ENCODE measurements at regions not wholly inside any gene's neighbourhood (a gene's known extent, or its start where the extent isn't known, plus 50 kb on each side); places are given as distances from the start of the nearest gene placed in this dataset.

DNA sequence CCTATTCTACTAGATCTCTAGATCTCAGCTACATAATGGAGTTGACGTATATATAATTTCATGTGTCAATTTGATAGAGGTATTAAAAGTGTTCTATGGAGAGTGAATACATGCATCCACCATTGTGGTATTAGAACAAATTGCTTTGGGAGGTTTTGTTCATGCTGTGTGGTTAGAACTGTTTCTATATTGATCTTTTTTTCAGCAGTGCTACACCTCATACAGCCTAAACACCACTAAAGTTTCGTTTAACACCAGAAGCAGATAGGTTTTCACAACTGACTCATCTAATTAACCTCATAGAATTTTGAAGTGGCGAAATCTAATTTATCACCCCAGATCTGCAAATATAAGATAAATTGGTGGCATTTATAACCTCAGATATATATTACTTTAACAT is 269.4 kb upstream of the SEMA6A start:
- no peak for DNase-seq (ENCODE audit: low spot score)

DNA sequence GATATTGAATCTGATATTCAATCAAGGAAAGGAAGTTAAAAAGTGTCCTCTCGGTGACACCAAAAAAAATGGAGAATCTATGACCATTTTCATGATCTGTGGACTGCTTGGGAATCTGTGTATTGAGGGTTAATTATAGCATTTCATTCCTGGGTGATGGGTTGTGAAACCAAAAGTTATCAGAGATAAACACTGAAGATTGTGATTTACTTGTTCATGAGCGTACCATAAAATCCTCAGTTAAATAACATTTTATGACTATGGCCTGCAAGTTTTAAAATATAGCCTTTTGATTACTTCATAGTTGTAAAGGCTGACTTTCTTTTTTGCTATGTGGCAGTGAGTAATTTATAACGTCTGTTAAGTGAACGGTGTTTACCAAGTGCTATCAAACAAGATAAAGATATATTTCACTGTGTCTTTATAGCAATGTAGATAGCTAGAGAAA is 267.9 kb upstream of the SEMA6A start:
- DNase-seq (ENCODE audit: low spot score): no peak

DNA sequence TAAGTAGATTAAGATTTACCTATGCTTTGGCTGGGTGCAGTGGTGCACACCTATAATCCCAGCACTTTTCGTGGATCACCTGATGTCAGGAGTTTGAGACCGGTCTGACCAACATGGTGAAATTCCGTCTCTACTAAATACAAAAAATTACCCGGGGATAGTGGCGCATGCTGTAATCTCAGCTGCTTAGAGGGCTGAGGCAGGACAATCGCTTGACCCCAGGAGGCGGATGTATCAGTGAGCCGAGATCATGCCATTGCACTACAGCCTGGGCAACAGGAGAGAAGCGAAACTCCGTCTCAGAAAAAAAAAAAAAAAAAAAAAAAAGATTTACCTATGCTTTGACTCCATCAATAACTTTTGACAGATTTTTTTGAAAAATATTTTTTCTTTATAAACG is 267.1 kb upstream of the SEMA6A start:
- no peak for DNase-seq (ENCODE audit: low spot score)

DNA sequence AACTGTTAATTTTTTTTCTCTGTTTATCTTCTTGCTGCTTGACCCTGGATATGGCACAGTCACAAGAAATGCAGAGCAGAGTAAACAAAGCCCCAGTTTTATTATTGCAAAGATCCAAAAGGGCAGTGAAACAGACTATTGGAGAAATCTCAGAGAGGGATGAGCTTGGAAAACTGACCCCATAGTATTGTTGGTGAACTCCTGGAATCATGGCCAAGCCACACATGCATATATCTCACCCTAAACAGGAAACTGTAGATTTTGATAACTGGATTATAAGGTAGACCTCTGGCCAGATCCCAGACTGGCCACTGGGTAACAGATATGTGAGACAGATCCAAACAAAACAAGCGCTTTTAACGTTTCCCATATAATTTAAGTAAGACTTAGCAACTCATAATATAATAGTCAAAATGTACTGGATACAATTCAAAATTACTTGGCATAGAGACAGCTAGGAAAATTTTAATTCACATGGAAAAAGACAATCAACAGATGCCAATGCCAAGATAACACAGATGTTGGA is 263.5 kb upstream of the SEMA6A start:
- DNase-seq (ENCODE audit: low spot score): no peak

DNA sequence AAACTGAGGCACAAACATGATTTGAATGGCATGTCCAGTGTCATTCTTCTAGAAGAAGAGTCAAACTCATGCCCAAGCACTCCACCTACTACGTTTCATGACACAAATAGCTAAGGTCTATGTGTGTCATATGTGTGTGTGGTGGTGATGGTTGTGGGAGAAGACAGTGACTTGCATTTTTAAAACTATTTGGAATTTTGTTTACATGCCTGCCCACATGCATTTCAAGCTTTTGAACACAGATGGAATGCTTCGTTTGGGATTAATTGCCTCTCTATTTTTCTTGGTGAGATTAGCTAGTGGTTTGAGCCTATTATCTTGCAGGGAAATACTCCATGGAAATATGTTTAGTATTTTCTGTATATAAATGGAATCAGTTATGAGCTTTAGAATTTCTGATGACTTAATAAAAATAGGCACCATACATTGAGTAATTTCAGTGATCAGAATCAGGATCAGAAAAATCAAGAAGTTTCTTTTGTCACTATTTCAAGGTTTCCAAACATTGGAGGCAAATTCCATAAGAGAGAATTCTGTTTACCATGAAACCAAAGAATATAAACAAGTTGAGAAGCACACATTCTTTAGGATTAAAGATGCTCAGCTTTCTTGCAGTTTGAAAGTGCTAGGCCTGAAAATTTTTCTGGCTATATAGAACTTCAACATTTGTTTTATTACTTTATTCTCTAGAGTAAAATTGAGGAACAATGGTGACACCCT is 260.3 kb upstream of the SEMA6A start:
- DNase-seq (ENCODE audit: low spot score): no peak

DNA sequence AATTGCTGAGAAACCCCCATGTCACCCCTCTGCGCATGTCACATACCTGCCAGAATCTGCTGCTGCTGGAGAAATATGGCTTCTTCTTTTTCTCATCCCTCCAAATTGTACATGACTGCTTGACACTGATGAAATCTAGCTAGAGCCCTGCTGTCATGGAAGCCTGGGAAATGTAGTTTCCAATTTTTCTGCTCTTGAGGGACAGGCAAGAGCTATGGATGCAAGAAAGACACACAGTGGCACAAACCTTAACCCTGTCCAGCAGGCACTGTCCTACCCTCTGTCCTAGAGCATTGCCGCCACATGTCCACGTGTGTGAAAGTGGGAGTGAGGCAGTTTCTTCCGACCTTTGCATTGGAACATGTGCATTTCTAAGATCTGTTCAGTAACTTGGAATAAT is 255.5 kb upstream of the SEMA6A start:
- no peak for DNase-seq (ENCODE audit: low spot score)

DNA sequence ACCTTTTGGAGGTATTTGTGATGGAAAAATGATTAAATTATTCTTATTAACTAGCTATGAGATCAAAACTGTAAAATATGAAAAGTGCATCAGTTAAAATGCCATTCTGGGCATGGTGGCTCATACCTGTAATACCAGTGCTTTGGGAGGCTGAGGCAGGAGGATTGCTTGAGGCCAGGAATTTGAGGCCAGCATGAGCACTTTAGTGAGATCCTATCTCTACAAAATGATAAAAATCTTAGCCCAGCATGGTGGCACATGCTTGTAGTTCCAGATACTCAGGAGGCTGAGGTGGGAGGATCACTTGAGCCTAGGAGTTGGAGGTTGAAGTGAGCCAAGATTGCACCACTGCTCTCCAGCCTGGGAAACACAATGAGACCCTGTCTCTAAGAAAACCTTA is 252.5 kb upstream of the SEMA6A start:
- DNase-seq (ENCODE audit: low spot score): no peak

DNA sequence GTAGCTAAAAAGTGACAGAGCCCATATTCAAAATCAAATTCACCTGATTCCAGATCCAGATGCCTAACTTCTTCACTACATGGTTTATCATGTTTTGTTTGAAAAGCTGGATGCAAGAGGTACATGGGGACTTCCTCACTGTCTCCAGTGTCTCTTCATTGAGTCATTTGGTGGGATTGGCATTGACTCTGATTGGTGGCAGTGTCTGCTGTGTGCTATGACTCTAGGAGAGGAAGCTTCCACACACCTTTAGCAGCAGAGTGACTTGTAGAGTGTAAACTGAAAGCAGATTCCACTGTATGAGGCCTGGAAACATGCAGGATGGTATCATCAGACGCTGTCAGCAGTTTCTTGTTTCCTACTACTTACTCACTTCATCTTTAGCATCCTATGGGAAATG is 250.9 kb upstream of the SEMA6A start:
- DNase-seq (ENCODE audit: low spot score): no peak

DNA sequence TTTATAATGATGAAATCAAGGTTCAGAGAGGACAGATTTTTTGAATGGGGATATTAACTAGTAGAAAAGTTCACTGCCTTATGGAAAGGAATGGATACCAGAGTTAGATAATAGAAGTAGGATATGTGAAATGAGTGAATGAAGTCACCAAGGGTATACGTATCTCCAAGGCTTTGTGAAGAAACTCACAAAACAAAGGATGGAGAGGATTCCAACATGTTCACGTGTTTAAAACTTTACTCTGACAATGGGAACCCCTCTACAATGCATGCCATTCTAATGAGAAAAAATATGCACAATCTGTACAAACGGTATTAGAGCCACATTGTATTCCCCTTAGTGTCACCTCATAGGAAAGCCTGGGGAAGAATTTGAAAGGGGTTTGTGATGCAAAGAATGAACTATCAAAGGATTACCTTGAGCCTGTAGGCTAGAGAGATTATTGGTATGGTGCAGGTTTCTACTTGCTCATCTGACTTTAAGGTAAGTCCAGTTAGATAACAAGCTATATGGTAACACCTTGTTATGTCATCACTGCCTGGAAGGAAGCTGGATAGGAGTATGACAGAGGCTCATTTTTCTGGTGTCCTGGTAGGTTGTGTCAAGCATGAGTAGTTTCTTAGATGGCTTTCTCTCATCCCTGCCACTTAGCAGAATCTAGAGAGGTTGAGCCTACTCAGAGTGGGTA is 250.3 kb upstream of the SEMA6A start:
- DNase-seq (ENCODE audit: low spot score): no peak

DNA sequence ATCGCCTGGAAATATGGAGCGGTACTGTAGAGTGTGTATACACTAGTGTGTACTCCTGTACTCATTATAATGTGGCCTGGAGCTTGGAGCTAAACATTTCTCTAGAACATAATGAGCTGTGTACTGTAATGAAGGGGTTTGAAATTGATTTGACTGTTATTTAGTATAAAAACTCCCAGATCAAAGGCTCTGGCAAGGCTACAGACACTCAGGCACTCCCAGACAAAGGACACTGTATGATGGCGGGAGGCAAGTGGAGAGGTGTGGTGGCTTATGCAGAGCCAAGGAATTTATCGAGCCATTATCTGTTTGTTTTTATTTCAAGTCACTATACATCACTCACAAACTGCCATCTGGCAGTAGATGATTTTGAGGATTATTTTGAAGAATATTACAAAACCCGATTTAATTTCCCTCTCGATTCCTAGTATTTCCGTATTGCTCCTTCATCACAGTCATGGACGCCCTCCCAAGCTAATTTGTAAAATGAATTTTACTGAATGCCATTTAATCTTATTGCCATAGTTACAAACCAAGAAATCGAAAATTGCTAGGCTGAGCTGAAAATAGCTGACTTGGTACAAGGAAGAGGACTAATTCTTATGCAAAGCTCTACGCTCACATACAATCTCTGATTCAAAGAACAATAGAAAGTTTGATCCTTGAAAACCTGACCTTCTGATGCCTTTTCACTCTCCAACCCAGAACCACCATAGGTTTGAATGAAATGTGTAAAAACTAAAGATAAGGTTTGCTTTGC is 240.2 kb upstream of the SEMA6A start:
- DNase-seq (ENCODE audit: low spot score): no peak

DNA sequence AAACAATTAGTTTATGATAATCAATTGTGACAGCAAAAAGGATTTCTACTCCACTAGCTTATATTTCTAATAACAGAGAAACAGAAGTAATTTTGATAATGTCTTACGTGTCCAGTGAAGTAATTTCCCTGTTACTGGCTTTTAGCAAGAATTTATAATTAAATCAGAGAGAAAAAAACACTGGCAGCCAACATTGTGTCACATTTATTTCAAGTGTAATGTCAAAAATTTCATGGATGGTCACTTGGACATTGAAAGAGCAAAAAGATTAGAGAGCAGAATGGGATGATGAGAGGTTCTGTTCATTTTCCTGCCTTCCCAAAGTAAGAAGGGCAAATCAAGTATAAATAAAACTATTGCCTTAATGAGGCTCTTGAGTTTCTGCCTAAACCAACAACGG is 239.3 kb upstream of the SEMA6A start:
- DNase-seq (ENCODE audit: low spot score): no peak

DNA sequence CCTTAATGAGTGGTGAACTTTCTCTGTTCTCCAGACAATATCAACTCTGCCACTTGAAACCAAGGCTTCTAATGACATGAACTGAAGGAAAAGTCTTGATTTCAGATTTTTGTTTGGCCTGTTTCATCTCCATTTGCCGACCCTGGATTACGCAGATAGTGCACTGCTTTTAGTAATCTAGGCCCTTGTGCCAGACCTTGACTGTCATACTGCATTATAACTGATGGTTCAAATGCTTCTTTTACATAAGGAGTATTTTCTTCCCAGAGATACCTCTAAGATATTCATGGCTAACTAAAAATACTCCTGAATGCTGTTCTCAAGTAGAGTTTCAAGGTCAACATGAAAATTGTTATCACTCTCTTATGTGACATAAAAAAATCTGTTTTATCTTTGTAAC is 238.7 kb upstream of the SEMA6A start:
- DNase-seq (ENCODE audit: low spot score): no peak

DNA sequence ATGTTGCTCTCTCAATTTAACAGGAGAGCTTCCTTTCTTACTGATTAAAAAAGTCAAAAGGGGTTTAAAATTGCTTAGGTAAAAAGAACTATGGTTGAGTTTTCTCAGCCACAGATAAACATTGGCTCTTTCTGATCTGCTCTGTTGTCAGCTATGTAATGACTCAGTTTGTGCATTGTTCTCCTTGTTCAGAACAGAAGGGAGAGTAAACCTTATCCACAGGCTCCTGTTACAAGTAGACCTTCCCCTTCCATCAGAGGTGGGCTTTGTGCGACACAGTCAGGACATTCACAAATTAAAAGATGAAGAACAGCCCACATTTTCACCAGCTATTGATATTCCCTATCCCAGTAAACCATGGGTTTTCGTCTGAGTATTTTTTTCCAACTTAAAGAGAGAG is 236.3 kb upstream of the SEMA6A start:
- no peak for DNase-seq (ENCODE audit: low spot score)

DNA sequence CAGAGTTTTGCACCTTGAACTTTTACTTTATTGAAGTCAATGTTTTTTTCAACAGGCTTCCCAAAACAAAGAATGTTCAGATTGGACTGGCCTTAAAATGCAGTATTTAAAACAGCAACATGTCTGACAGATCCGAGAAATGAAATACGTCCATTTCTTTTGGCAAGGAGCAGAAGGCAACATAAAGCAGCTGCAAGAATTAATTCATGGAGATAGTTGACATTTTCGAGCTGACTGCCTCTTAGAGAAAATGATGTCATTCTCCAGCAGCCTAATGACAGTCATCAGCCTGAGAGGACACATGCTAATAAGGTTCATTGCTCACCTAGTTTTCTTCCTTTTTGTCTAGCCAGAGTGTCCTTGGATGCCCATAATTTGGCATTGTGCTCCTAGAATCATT is 232.2 kb upstream of the SEMA6A start:
- DNase-seq (ENCODE audit: low spot score): no peak

DNA sequence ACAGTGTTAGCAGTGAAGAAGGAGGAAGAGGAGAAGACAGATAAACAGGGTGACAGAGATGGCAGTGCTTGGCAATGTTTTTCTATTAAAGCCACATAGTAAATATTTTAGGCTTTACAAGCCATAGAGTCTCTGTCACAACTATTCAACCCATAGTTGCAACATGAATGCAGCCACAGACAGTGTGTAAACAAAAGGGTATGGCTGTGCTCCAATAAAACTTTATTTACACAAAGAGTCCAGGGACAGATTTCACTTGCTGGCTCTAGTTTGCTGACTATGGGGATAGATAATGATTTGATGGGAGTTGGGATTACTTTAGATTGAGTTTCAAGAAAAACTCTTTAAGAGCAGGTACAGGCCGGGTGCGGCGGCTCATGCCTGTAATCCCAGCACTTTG is 224.8 kb upstream of the SEMA6A start:
- no peak for DNase-seq (ENCODE audit: low spot score)

DNA sequence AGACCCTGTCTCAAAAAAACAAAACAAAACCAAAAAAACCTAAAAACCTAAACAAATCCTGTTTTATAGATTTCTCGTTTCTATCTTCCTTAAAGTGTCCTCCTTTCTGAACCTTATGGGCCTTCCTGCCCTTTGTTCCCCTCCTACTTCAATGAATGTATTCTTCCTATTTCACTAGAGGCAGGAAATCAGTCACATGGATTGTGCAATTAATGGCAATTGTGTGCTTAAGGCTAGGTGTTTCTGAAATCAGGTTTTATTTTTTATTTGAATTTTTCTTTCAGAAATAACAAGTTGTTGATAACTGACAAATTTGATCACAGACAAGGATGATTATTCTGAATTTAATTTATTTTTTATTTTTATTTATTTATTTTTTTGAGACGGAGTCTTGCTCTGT is 220.6 kb upstream of the SEMA6A start:
- DNase-seq (ENCODE audit: low spot score): no peak

DNA sequence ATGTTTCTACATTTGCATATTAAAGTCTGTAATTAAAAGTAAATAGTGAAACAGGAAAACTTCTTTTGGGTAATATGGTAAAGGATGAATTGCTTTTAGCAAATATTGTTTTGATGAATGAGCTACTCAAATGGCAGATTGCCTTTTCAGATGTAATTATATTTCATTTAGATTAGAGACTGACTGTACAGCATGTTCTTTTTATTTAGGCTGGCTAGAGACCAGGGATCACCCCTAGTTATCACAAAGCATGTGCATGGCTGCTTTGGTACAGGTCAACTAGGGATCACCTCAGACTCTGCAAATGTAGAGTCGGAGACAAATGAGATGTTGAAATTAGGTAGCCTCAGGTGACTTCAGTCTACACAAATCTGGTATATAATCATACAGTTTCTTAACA is 214.9 kb upstream of the SEMA6A start:
- DNase-seq (ENCODE audit: low spot score): no peak

DNA sequence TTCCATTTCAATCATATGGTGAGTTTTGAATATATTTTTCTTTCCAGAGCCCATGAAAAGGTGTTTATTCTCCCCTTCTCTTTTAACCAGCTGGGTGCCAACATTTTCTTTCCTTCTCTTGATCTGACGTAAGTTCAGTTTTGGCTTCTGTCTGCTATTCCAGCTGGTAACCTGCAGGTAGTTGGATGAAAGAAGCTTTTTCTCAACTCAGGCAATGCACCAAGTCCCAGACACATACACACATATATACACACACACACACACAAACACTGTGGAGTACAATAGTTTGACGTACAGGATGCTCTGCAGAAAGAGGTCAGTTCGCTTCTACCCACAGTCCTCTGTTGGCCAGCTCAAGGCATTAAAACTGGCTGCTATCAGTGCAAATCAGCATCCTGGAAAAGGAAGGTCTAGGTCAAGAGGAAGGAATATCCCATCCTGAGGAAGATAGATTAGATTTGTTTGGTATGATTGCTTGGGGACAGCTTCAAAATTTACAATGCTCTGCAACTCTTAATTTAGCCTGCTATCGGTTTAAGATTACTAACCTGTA is 214.3 kb upstream of the SEMA6A start:
- DNase-seq (ENCODE audit: low spot score): no peak

DNA sequence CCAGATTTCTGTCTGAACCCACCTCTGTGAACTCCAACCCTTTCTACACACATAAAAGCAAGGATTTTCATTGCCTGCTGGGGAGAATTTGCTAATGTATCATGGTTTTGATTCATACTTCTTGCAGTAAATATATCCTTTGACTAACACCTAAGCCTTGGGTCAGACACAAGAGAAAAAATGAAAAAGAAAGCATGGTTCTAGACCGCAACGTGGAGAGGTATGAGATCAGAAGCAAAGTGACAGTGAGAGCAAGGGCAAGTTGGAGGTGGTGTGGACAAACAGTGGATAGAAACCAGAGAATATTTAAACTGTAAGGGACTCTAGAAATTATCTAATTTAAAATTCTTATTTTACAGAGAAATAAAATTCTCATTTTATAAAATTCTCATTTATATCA is 212.9 kb upstream of the SEMA6A start:
- DNase-seq (ENCODE audit: low spot score): no peak

DNA sequence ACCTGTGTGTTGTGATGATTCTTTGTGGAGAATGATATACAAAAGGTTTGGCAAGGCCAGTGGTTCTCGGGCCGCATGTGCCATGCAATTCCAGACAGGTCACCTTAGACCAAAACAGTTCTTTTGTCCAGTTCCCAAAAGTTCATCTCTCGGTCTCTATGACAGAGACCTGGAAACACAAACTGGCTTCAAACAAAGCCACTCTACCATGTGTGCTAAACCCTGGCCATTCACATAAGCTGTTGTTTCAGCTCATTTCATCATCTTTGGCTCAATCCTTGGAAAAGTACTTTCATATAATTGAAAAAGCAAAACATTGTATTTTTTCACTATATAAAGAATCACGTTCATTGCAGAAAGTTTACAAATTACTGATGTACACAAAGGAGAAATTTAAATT is 210.5 kb upstream of the SEMA6A start:
- DNase-seq (ENCODE audit: low spot score): no peak

DNA sequence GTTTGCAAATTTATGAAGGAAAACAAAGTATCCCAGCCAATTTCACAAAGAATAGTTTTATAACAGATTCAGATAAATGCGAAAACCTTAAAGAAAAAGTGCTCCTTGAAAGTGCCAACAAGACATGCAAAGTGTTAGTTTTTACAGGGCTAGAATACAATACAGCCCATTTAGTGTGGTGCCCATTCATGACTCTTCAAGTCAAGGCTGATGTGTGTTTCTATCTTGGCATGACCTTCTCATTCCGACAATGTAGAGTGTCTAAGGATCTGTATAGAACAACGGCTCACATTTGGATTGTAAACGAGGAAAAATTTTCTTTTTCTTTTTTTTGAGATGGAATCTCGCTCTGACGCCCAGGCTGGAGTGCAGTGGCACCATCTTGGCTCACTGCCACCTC is 205.2 kb upstream of the SEMA6A start:
- no peak for DNase-seq (ENCODE audit: low spot score)

DNA sequence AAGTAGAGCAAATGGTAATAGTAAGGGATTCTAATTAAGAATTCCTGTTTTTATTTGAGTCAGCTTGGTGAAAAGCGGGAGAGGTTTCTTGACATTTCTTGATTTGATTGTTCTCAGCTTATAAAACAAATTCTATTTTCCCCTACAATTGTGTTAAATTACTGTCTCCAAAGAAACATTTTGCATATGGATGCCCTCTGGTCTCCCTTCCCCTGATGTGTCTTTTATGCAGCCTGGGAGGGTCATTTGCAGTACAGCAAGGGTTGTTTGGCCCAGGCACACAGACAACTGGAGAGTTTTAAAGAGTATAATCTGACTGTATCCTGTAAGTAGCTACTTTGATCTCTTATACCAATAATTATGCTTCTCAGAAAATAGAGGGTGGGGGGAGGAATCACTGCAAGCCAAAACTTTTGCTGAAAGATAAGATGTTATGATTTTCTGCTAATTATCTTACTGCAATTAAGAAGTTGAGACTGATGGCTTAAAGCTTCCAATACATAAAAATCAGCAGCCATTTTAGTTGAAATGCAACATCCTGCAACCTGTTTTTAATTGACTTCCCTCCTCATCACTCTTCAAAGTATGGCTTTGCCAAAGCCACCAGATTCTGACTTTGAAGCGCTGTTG is 204.1 kb upstream of the SEMA6A start:
- DNase-seq (ENCODE audit: low spot score): no peak
